ENCODE measurements at regions not wholly inside any gene's neighbourhood (a gene's known extent, or its start where the extent isn't known, plus 50 kb on each side); places are given as distances from the start of the nearest gene placed in this dataset.
"Not testable (repeated sequence)": the region's sequence is repeated elsewhere in the genome, so short reads cannot be mapped to it uniquely, and the experiment has no call there.

DNA sequence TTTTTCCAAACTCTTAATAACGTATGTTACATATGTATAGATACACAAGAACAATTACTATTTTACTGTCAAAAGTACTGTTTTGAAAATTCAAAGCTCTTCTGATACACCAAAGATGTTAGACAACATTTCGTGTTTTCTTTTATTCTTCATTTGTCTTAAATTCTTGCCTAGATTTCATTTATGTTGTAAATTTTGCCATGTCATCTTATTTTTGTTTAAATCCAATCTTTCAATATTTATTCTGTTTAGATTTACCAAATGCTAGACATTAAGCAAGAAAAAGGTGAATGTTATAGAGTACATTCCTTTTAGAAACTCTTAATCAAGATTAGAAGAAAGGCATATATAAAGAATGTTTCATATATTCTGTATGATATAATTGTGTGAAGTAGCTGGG is 876.9 kb downstream of the KCNT2 start:
- Mint-ChIP-seq H3K27ac (no peak overlapping the region), H3K4me3 (no peak overlapping the region), H3K36me3 (ENCODE audit: low read depth) (no peaks in the 10 kb centered on the region), H3K27me3 (ENCODE audit: low read depth) (no peaks in the 10 kb centered on the region), H3K9me3 (no peaks in the 10 kb centered on the region), H3K4me1 (ENCODE audit: low read depth) (no peaks in the 10 kb centered on the region)

- no peaks in the 10 kb centered on the region for H3K27me3 Mint-ChIP-seq (ENCODE audit: low read depth)
- no peaks in the 10 kb centered on the region for H3K9me3 Mint-ChIP-seq
- H3K36me3 Mint-ChIP-seq (ENCODE audit: low read depth): no peaks in the 10 kb centered on the region
- H3K4me1 Mint-ChIP-seq (ENCODE audit: low read depth): no peaks in the 10 kb centered on the region
- no peak overlapping the region for H3K27ac Mint-ChIP-seq
- H3K4me3 Mint-ChIP-seq: no peak overlapping the region
Observed at GRCh38 chr1:195723796-195724194, 884.4 kb downstream of the KCNT2 start.

- H3K4me3 Mint-ChIP-seq; H3K9me3 Mint-ChIP-seq; H3K27ac Mint-ChIP-seq; H3K4me1 Mint-ChIP-seq (ENCODE audit: low read depth); H3K36me3 Mint-ChIP-seq (ENCODE audit: low read depth); H3K27me3 Mint-ChIP-seq (ENCODE audit: low read depth): not testable (repeated sequence)
Observed at GRCh38 chr1:195722852-195723795, 885.1 kb downstream of the KCNT2 start.

- H3K36me3 Mint-ChIP-seq (ENCODE audit: low read depth); H3K4me1 Mint-ChIP-seq (ENCODE audit: low read depth); H3K27ac Mint-ChIP-seq; H3K9me3 Mint-ChIP-seq; H3K4me3 Mint-ChIP-seq; H3K27me3 Mint-ChIP-seq (ENCODE audit: low read depth): not testable (repeated sequence)
Observed at GRCh38 chr1:195722146-195722545, 886.1 kb downstream of the KCNT2 start.

- Mint-ChIP-seq H3K36me3 (ENCODE audit: low read depth) (no peaks in the 10 kb centered on the region), H3K9me3 (no peaks in the 10 kb centered on the region), H3K4me1 (ENCODE audit: low read depth) (no peaks in the 10 kb centered on the region), H3K27me3 (ENCODE audit: low read depth) (no peaks in the 10 kb centered on the region), H3K4me3 (no peak overlapping the region), H3K27ac (no peak overlapping the region)
Observed at GRCh38 chr1:195721210-195721971, 886.8 kb downstream of the KCNT2 start.

DNA sequence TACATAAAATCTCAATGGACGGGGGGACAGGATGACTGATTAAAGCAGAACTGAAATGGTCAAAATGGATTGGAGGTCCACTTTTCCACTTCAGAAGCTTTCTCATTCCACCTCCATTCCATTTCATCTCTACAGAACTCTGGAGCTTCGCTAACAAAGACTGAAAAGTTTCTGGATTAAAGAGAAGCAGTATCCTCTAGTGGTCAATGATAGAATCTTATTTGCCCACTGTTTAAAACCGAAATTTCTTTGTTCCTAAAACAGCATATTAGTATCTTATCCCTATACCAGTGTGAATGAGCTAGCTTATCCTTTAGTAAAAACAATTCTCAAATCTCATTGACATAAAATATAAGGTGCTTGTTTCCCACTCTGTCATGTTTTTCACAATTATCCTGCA is 890.6 kb downstream of the KCNT2 start:
- Mint-ChIP-seq H3K27me3 (ENCODE audit: low read depth) (no peaks in the 10 kb centered on the region), H3K4me1 (ENCODE audit: low read depth) (no peaks in the 10 kb centered on the region), H3K27ac (no peak overlapping the region), H3K9me3 (no peaks in the 10 kb centered on the region), H3K4me3 (no peak overlapping the region), H3K36me3 (ENCODE audit: low read depth) (no peaks in the 10 kb centered on the region)

GRCh38 chr1:195715652-195716051 is 892.6 kb downstream of the KCNT2 start:
- no peaks in the 10 kb centered on the region for H3K27me3 Mint-ChIP-seq (ENCODE audit: low read depth)
- no peaks in the 10 kb centered on the region for H3K36me3 Mint-ChIP-seq (ENCODE audit: low read depth)
- no peaks in the 10 kb centered on the region for H3K9me3 Mint-ChIP-seq
- H3K4me1 Mint-ChIP-seq (ENCODE audit: low read depth): no peaks in the 10 kb centered on the region
- H3K4me3 Mint-ChIP-seq: no peak overlapping the region
- no peak overlapping the region for H3K27ac Mint-ChIP-seq

DNA sequence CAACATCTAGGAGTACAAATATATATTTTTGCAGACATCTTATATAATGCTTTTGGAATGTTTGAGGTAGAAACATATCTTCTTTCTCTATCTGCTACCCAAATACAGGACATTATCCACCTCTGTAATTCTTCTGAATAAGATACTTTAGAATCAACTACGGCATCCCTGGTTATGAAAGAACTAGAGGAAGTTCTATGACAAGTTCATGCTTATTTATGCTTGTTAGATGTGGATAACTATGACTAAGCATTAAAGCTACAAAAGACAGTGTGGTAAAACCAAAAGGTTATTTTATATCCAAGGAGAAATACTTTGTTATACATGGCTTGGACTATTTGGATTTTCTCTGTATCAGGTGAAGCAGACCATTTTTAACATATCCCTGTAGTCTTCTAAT is 894.0 kb downstream of the KCNT2 start:
- Mint-ChIP-seq H3K27ac (no peak overlapping the region), H3K4me1 (ENCODE audit: low read depth) (no peaks in the 10 kb centered on the region), H3K4me3 (no peak overlapping the region), H3K27me3 (ENCODE audit: low read depth) (no peaks in the 10 kb centered on the region), H3K9me3 (no peaks in the 10 kb centered on the region), H3K36me3 (ENCODE audit: low read depth) (no peaks in the 10 kb centered on the region)

GRCh38 chr1:195709821-195710220 is 898.4 kb downstream of the KCNT2 start:
- Mint-ChIP-seq H3K4me3 (no peak overlapping the region), H3K27me3 (ENCODE audit: low read depth) (no peaks in the 10 kb centered on the region), H3K4me1 (ENCODE audit: low read depth) (no peaks in the 10 kb centered on the region), H3K27ac (no peak overlapping the region), H3K9me3 (no peaks in the 10 kb centered on the region), H3K36me3 (ENCODE audit: low read depth) (no peaks in the 10 kb centered on the region)

- H3K27me3 Mint-ChIP-seq (ENCODE audit: low read depth): no peaks in the 10 kb centered on the region
- no peaks in the 10 kb centered on the region for H3K4me1 Mint-ChIP-seq (ENCODE audit: low read depth)
- H3K27ac Mint-ChIP-seq: no peak overlapping the region
Observed at GRCh38 chr1:195704028-195704427, 904.2 kb downstream of the KCNT2 start.

DNA sequence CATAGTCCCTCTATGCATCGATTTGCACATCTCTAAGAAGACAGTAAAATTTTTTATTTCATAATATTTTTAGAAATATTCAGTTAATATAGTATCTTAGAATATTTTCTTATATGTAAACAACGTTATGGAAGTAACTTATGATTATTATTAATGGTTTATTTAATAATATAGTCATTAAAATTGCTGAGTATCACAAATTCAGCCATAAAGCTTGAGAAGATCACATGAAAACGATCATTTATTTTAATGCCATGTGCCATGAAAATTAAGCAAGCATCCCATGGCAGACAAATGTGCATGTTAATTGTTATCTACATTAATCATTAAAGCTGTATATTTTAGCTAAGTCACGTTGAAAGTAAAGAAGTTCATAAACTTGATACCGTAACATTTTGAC is 907.1 kb downstream of the KCNT2 start:
- no peak overlapping the region for H3K27ac Mint-ChIP-seq
- H3K36me3 Mint-ChIP-seq (ENCODE audit: low read depth): no peaks in the 10 kb centered on the region
- no peaks in the 10 kb centered on the region for H3K4me1 Mint-ChIP-seq (ENCODE audit: low read depth)
- no peak overlapping the region for H3K4me3 Mint-ChIP-seq
- no peaks in the 10 kb centered on the region for H3K9me3 Mint-ChIP-seq
- H3K27me3 Mint-ChIP-seq (ENCODE audit: low read depth): no peaks in the 10 kb centered on the region

More at GRCh38 chr1:195704028-195704427, 904.2 kb downstream of the KCNT2 start:
- Mint-ChIP-seq H3K4me3 (no peak overlapping the region), H3K36me3 (ENCODE audit: low read depth) (no peaks in the 10 kb centered on the region), H3K9me3 (no peaks in the 10 kb centered on the region)

GRCh38 chr1:195697130-195697529 is 911.1 kb downstream of the KCNT2 start:
- H3K36me3 Mint-ChIP-seq (ENCODE audit: low read depth): no peaks in the 10 kb centered on the region
- H3K27ac Mint-ChIP-seq: no peak overlapping the region
- H3K27me3 Mint-ChIP-seq (ENCODE audit: low read depth): no peaks in the 10 kb centered on the region
- H3K4me1 Mint-ChIP-seq (ENCODE audit: low read depth): no peaks in the 10 kb centered on the region
- no peaks in the 10 kb centered on the region for H3K9me3 Mint-ChIP-seq
- H3K4me3 Mint-ChIP-seq: no peak overlapping the region

DNA sequence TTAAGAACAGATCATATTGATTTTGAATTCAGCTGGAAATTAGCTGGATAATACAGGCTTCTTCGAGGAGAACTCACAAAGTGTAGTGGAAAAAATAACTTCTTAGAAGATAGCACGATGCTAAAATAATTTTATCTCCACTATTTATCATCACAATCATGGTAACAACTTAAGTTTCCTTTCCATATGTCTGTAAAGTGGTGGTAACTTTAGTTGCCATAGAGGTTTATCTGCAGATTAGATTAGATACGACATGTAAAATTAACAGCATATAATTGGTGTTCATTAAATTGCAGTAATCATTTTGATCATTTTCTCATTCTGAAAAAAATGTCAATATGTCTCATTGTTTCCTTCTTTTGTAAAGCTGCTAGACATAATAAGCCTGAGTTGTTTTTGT is 921.5 kb downstream of the KCNT2 start:
- Mint-ChIP-seq H3K27ac (no peak overlapping the region), H3K27me3 (ENCODE audit: low read depth) (no peaks in the 10 kb centered on the region), H3K36me3 (ENCODE audit: low read depth) (no peaks in the 10 kb centered on the region), H3K9me3 (no peaks in the 10 kb centered on the region), H3K4me1 (ENCODE audit: low read depth) (no peaks in the 10 kb centered on the region), H3K4me3 (no peak overlapping the region)

- H3K4me1 Mint-ChIP-seq (ENCODE audit: low read depth): no peaks in the 10 kb centered on the region
- H3K27ac Mint-ChIP-seq: no peak overlapping the region
- H3K9me3 Mint-ChIP-seq: no peaks in the 10 kb centered on the region
- no peaks in the 10 kb centered on the region for H3K27me3 Mint-ChIP-seq (ENCODE audit: low read depth)
- H3K36me3 Mint-ChIP-seq (ENCODE audit: low read depth): no peaks in the 10 kb centered on the region
- no peak overlapping the region for H3K4me3 Mint-ChIP-seq
Observed at GRCh38 chr1:195664628-195665027, 943.6 kb downstream of the KCNT2 start.
